Activated naive CD8-positive, alpha-beta T cell treated with anti-CD3 and anti-CD28 coated beads, Interleukin-2, amount 10 ng/mL, durations not matched to agents 7 days and 5 days (primary cell): ENCODE measurements at regions not wholly inside any gene's neighbourhood (a gene's known extent, or its start where the extent isn't known, plus 50 kb on each side); places are given as distances from the start of the nearest gene placed in this dataset.
A peak's percentile ranks its signal among the peaks of the same experiment; 100 is the strongest.

Experiments
- ATAC-seq: fragments of 150-1000 bp; cut with Tn5 transposase; one replicate; pipeline ENCODE4 v1.10.0; 2021; ENCODE audit warnings: low read depth, moderate library complexity
- POLR2A ChIA-PET: fragments of 350-600 bp; sonication (Branson Sonifier 250); formaldehyde crosslinking; loops from one replicate; lab custom pipeline; 2021; ENCODE audit warnings: antibody characterized with exemption; lab: Charles Lee
- DNase-seq: peaks from one replicate; pipeline ENCODE4 v3.0.0; 2021
- H3K27ac Mint-ChIP-seq: one replicate; pipeline ENCODE4 v1.8.0; 2022; ENCODE audit warnings: mild to moderate bottlenecking, mixed read lengths
- H3K27me3 Mint-ChIP-seq: one replicate; pipeline ENCODE4 v1.8.0; 2022; ENCODE audit warnings: mild to moderate bottlenecking, moderate library complexity, mixed read lengths
- H3K36me3 Mint-ChIP-seq: one replicate; pipeline ENCODE4 v1.8.0; 2021; ENCODE audit warnings: mild to moderate bottlenecking, mixed read lengths
- H3K4me1 Mint-ChIP-seq: one replicate; pipeline ENCODE4 v1.8.0; 2021; ENCODE audit warnings: mixed read lengths
- H3K4me3 Mint-ChIP-seq: one replicate; pipeline ENCODE4 v1.8.0; 2022; ENCODE audit warnings: mild to moderate bottlenecking, moderate library complexity, mixed read lengths
- H3K9me3 Mint-ChIP-seq: one replicate; pipeline ENCODE4 v1.8.0; 2021; ENCODE audit warnings: mixed read lengths

- DNase-seq (no peak), ATAC-seq (no peak)
- Mint-ChIP-seq H3K36me3 (no peaks in the 10 kb centered on the region), H3K9me3 (peaks cover 6% of the 10 kb centered on the region), H3K27ac (no peak overlapping the region), H3K27me3 (no peaks in the 10 kb centered on the region), H3K4me3 (no peak overlapping the region), H3K4me1 (peaks cover 7% of the 10 kb centered on the region)
- POLR2A ChIA-PET, result no interaction called here
Measured at GRCh38 chr2:181776336-181776735, 96.0 kb upstream of the NEUROD1 start.

GRCh38 chr2:181777734-181778133 lies 97.4 kb upstream of the NEUROD1 start:
- H3K27ac Mint-ChIP-seq, result no peak overlapping the region
- H3K9me3 Mint-ChIP-seq, result peaks cover 6% of the 10 kb centered on the region
- POLR2A ChIA-PET, result no interaction called here

GRCh38 chr2:181778621-181779201 lies 98.4 kb upstream of the NEUROD1 start:
- Mint-ChIP-seq H3K27ac (no peak overlapping the region), H3K9me3 (peaks cover 6% of the 10 kb centered on the region)

More at GRCh38 chr2:181777734-181778133, 97.4 kb upstream of the NEUROD1 start:
- DNase-seq, result no peak
- Mint-ChIP-seq H3K27me3 (no peaks in the 10 kb centered on the region), H3K4me3 (no peak overlapping the region), H3K36me3 (no peaks in the 10 kb centered on the region), H3K4me1 (peaks cover 7% of the 10 kb centered on the region)
- ATAC-seq, result no peak

DNA sequence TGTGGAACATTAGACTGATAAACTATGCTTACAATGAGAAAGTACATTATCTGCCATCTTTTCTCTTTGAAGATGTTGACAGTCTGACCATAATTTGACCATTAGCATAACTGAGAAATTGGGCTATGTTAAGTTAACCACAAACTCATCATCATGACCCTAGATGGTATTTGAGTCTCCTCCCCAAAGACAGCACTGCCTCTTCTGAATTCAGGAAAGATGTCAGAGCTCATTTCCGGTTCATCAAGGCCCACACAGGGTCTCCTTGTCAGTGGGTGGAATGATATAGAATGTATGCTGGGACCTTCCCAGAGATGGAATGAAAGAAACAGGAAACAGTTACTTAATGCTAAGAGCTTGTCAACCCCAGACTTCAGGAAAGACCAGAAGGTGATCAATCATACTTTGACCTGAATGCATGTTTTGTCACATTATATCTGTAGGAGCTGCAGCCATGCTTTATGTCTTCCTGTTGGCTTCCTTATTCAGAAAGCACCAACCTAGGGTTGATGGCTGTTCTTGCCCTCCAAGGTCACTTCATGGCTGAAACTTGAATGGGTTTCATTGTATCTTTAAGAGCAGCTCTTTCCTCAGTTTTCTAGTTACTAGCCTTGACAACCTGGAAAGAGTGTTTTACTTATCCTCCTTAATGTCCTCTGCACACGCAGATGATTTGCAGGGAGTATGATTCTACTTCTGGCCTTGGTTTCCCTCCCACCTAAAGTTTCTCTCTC lies 99.1 kb upstream of the NEUROD1 start:
- POLR2A ChIA-PET, result no interaction called here
- no peak for DNase-seq

More at GRCh38 chr2:181778621-181779201, 98.4 kb upstream of the NEUROD1 start:
- POLR2A ChIA-PET, result no interaction called here
- no peak for ATAC-seq
- no peaks in the 10 kb centered on the region for H3K27me3 Mint-ChIP-seq
- H3K4me3 Mint-ChIP-seq, result no peak overlapping the region
- no peaks in the 10 kb centered on the region for H3K36me3 Mint-ChIP-seq
- DNase-seq, result no peak
- peaks cover 3% of the 10 kb centered on the region for H3K4me1 Mint-ChIP-seq

DNA sequence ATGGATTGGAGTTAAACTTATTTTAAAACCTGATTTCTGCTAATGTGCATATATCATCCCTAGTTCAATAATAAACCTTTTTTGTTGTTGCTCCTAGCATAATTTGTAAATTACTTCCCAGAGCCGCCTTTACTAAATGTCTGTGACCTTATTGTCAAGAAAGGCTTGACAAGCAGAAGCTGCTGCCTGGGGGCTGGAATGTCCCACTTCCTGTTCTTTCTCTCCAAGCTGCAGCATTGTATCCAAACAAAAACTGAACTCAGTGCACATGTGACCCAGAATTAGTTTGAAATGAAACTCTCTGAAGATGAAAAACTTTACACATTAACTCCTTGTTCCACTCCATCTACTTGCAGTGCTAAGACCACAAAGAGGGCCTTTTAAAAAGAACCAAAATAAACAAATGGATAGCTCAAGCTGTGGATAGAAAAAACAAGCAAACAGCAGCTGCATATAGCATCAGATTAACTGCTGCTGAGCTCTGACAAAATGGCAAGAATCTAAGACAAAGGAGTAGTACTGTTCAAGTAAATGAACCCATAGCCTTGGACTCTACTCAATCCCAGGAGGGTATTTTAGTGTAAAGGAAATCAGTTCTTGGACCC lies 99.8 kb upstream of the NEUROD1 start:
- no peak overlapping the region for H3K4me3 Mint-ChIP-seq
- ATAC-seq (no peak), DNase-seq (no peak)
- POLR2A ChIA-PET, result no interaction called here
- peaks cover 3% of the 10 kb centered on the region for H3K9me3 Mint-ChIP-seq
- H3K27me3 Mint-ChIP-seq, result no peaks in the 10 kb centered on the region
- peaks cover under 1% of the 10 kb centered on the region for H3K4me1 Mint-ChIP-seq
- no peak overlapping the region for H3K27ac Mint-ChIP-seq
- no peaks in the 10 kb centered on the region for H3K36me3 Mint-ChIP-seq

More for the DNA sequence above, 99.1 kb upstream of the NEUROD1 start:
- Mint-ChIP-seq H3K27ac (no peak overlapping the region), H3K27me3 (no peaks in the 10 kb centered on the region), H3K4me3 (no peak overlapping the region), H3K4me1 (peaks cover 3% of the 10 kb centered on the region), H3K36me3 (no peaks in the 10 kb centered on the region), H3K9me3 (peaks cover 6% of the 10 kb centered on the region)
- ATAC-seq, result no peak

DNA sequence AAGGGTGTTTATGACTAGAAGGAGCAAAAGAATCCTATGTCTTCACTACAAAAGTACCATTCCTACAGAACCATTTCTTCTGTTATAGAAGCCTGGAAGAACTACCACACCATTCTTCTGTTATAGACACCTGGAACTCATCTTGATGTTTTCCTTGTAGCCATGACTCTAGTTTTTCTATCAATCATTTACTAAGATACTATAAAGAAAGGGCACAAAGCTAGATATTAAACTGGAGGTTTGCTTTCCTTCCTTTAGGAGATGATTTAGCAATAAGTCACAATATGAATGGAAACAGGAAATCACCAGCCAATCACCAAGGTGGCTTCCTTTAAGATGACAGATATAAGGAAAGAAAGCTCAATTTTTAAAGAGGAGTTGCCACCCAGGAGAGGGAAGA lies 100.3 kb upstream of the NEUROD1 start:
- Mint-ChIP-seq H3K36me3 (no peaks in the 10 kb centered on the region), H3K4me3 (no peak overlapping the region), H3K4me1 (no peaks in the 10 kb centered on the region), H3K9me3 (peaks cover 3% of the 10 kb centered on the region), H3K27ac (no peak overlapping the region), H3K27me3 (no peaks in the 10 kb centered on the region)
- no peak for DNase-seq
- ATAC-seq, result no peak
- POLR2A ChIA-PET, result no interaction called here

DNA sequence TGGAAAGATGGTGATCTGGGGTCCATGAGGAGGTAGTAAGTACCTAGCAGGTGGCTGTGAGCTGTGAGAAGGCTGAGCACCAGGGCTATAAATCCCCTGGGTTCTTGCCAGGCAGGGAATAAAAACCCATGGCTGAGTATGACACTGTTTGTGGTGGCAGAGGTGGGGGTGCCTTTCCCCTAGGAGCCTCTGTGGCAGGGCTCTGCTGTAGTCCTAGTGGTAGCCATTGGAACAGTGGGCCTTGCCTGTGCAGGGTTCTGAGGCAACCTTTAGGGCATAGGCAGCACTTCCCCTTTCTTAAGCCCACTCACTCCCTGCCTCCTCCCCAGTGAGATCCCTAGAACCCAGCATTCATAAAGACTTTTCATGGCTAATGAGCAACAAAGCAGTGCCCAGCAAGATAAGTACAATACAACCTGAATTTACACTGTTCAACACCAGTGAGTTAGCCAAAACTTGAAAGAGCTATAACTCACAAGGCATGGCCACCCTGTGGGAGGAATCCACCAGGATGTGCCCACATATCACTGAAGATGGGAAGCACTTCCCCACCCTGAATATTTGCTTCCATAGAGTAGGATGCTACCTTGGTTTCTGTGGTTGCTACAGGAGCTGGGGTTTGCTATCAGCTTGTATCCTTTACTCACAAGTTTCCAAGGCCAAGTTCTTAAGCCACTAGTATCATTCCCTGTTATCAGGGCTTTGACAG lies 100.9 kb upstream of the NEUROD1 start:
- Mint-ChIP-seq H3K27me3 (no peaks in the 10 kb centered on the region), H3K36me3 (no peaks in the 10 kb centered on the region), H3K9me3 (peaks cover 3% of the 10 kb centered on the region), H3K27ac (no peak overlapping the region), H3K4me3 (no peak overlapping the region), H3K4me1 (no peaks in the 10 kb centered on the region)
- DNase-seq (no peak), ATAC-seq (no peak)
- POLR2A ChIA-PET, result no interaction called here

DNA sequence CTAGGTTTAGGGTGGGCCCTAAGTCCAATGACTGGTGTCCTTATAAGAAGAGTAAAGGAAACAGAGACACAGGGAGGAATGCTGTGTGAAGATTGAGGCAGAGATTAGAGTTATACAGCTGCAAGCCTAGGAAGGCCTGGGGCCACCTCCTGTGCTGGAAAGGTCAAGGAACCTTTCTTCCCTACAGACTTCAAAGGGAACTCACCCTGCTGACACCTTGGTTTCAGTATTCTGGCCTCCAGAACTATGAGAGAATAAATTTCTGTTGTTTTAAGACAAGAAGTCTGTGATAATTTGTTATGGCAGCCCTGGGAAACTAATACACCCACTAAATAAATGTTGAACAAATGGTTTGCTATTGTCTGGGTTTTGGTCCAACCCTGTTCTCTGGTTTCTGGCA lies 102.3 kb upstream of the NEUROD1 start:
- DNase-seq, result no peak
- no peak overlapping the region for H3K4me3 Mint-ChIP-seq
- no peaks in the 10 kb centered on the region for H3K36me3 Mint-ChIP-seq
- no peak overlapping the region for H3K27ac Mint-ChIP-seq
- no peak for ATAC-seq
- peaks cover 3% of the 10 kb centered on the region for H3K9me3 Mint-ChIP-seq
- POLR2A ChIA-PET, result no interaction called here
- peaks cover 1% of the 10 kb centered on the region for H3K4me1 Mint-ChIP-seq
- H3K27me3 Mint-ChIP-seq, result no peaks in the 10 kb centered on the region

DNA sequence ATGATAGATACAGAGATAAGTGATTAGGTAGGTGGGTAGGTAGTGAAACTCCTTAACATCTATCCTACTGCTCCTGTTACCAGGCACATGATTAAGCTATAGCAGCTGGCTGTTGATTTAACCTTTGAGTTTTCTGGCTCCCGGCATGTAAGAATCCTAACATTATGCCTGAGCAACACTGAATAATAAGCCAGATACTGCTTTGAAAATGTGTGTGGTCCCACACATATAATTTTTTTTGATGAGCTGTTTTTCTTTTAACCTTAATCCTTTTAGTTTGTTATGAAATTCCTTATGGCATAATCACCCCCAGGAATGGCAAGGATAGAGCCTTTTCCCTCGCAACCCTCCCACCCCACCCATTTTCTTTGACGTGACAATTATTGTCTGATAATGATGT lies 104.2 kb upstream of the NEUROD1 start:
- H3K9me3 Mint-ChIP-seq, result no peaks in the 10 kb centered on the region
- no peak for ATAC-seq
- POLR2A ChIA-PET, result no interaction called here
- DNase-seq, result no peak
- no peaks in the 10 kb centered on the region for H3K36me3 Mint-ChIP-seq
- no peak overlapping the region for H3K27ac Mint-ChIP-seq
- H3K4me1 Mint-ChIP-seq, result peaks cover 4% of the 10 kb centered on the region
- no peak overlapping the region for H3K4me3 Mint-ChIP-seq
- no peaks in the 10 kb centered on the region for H3K27me3 Mint-ChIP-seq

- Mint-ChIP-seq H3K4me3 (no peak overlapping the region), H3K4me1 (peaks cover 8% of the 10 kb centered on the region), H3K9me3 (no peaks in the 10 kb centered on the region), H3K27me3 (no peaks in the 10 kb centered on the region), H3K36me3 (no peaks in the 10 kb centered on the region), H3K27ac (no peak overlapping the region)
- POLR2A ChIA-PET, result no interaction called here
- no peak for DNase-seq
- no peak for ATAC-seq
Measured at GRCh38 chr2:181785691-181786344, 105.5 kb upstream of the NEUROD1 start.

DNA sequence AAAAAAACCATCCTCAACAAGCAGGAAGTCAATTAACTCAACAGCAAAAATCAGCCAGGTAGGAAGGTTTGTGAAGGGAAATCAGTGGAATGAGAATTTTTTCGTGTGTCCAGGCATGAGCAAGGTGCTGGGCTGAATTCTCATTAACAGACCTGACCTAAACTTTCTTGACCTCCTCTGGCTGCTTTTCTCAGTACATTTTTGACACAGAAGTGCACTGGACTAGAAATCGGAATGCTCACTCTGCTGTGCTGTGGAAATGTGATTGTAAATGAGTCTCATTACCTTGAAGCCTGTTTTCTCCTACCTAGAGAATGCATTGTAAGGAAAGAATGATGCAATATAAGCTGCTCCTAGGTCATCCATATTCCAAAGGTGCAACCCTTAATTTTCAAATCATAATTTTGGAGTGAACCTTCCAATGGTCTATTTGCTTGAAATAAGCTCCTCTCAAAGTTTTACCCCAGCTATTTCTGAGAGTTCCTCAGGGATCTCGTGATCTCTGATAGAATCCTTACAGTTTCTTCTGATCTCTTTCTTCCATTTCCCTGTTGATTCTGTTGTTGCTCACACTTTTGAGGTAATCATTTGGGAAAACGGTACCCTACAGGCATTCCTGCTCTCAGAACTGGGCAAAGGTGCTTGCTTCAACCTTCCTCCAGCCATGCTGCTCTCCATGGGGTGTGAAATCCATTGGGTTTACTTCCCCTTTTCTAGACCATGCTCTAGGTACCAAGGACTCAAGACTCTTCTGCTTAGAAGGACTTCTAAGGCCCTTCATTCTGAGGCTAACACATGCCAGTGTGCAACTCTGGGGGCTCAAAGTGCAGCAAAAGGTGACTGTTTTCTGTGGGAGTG lies 104.9 kb upstream of the ITPRID2 start:
- Mint-ChIP-seq H3K27ac (peak overlapping the region; percentile 14), H3K27me3 (no peaks in the 10 kb centered on the region), H3K4me3 (no peak overlapping the region), H3K36me3 (no peaks in the 10 kb centered on the region), H3K4me1 (peaks cover 15% of the 10 kb centered on the region), H3K9me3 (no peaks in the 10 kb centered on the region)
- POLR2A ChIA-PET, result no interaction called here
- ATAC-seq (no peak), DNase-seq (no peak)

DNA sequence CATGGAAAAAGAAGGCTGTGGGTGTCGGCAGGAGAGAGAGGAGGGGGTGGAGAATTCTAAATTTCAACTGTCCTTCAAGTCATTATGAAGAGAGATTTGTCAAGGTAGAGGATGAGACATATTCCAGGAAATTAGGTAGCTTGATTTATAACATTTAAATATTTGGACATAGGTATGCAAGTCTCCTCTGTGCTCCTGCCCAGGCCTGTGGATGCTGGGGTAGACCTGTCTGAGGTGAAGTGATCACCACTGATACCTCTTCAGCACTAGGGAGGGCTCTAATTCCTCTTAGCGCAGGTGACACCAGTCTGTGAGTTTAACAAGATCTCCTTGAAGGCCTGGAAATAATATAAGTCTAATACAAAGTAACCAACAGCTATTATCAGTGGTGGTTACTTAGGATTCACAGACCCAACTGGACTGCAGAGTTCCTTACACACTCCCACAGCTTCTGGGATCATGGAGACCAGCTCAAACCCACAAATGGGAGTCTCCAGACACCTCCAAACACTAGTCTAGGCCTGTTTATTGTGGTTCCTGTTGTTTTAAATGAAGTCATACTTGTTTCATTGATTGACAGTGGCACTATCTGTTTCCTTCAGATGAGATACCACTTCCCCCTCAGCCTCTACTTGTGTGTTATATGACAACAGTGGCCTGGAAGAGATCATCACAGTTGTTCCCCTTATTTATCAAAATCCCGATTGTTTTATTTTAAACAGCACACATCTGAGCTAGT lies 104.1 kb upstream of the ITPRID2 start:
- POLR2A ChIA-PET, result no interaction called here
- H3K27me3 Mint-ChIP-seq, result no peaks in the 10 kb centered on the region
- ATAC-seq, result no peak
- no peak overlapping the region for H3K4me3 Mint-ChIP-seq
- H3K36me3 Mint-ChIP-seq, result peaks cover 2% of the 10 kb centered on the region
- peaks cover 15% of the 10 kb centered on the region for H3K4me1 Mint-ChIP-seq
- peak overlapping the region; percentile 14 for H3K27ac Mint-ChIP-seq
- H3K9me3 Mint-ChIP-seq, result peaks cover 2% of the 10 kb centered on the region
- no peak for DNase-seq
